Femur (tissue), 1 donor: ENCODE measurements at regions not wholly inside any gene's neighbourhood (a gene's known extent, or its start where the extent isn't known, plus 50 kb on each side); places are given as distances from the start of the nearest gene placed in this dataset.

ENCODE experiments used
- DNase-seq: peaks from one replicate; pipeline ENCODE4 v3.0.0-alpha.2; 2017

GRCh38 chr5:8870349-8870958 is 675.4 kb downstream of the SEMA5A start:
- DNase-seq: no peak

- DNase-seq: no peak
These were observed 674.9 kb downstream of the SEMA5A start for GRCh38 chr5:8870959-8871355.

- no peak for DNase-seq
These were observed 674.4 kb downstream of the SEMA5A start for GRCh38 chr5:8871446-8871845.

GRCh38 chr5:8875722-8876121 is 670.2 kb downstream of the SEMA5A start:
- no peak for DNase-seq

DNA sequence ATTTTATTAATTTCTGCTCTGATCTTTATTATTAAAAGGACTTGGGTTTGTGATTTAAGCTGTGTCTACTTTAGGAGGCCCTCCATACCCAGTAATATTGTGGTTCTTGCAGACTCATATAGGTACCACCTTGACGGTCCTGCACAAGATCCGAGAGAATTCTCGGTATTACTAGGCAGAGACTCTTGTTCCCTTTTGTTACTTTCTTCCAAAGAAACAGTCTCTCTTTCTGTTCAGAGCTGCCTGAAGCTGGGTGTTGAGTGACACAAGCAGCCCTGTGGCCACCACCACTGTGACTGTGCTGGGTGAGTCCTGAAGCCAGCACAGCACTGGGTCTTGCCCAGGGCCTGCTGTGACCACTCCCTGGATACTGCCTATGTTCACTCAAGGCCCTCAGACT is 666.6 kb downstream of the SEMA5A start:
- DNase-seq: no peak

- DNase-seq: no peak
These were observed 661.8 kb downstream of the SEMA5A start for GRCh38 chr5:8884029-8884428.

DNA sequence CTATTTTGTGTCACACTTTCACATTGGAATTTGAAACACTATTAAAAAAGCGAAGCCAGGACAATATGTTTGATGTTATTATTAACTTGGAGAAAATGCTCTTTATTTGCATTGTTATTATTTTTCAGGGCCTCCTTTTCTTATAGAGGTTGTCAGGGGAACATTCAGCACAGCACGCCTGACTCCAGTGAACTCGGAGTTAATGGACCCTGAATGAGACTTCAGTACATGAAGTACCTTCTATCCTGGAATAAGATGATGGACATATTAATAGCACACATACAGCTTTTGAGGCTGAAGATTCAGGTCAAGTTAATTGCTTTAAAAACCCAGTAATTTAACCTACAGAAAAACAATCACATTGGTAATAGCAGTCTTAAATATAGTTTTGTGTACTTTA is 652.9 kb downstream of the SEMA5A start:
- no peak for DNase-seq

GRCh38 chr5:8894031-8894430 is 651.8 kb downstream of the SEMA5A start:
- no peak for DNase-seq

GRCh38 chr5:8895062-8895461 is 650.8 kb downstream of the SEMA5A start:
- no peak for DNase-seq

DNA sequence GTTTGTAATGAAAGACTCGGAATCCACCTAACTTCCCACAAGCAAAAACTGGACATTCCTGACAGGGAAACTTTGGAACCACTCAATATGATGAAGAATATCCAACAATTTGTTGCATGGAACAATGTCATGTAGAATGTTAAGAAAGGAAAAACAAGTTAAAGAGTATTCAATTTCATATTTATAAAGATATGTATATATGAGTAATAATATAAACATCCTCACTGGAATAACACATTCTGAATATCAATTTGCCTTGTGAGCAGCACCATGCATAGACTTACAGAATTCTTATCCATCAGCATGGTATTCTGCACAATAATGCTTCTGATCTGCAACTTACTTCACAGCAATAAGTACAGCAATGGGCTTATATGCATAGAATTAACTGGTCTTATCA is 650.3 kb downstream of the SEMA5A start:
- DNase-seq: no peak

- DNase-seq: no peak
These were observed 648.6 kb downstream of the SEMA5A start for GRCh38 chr5:8897316-8897715.

GRCh38 chr5:8905021-8905420 is 640.9 kb downstream of the SEMA5A start:
- DNase-seq: peak; percentile 30

DNA sequence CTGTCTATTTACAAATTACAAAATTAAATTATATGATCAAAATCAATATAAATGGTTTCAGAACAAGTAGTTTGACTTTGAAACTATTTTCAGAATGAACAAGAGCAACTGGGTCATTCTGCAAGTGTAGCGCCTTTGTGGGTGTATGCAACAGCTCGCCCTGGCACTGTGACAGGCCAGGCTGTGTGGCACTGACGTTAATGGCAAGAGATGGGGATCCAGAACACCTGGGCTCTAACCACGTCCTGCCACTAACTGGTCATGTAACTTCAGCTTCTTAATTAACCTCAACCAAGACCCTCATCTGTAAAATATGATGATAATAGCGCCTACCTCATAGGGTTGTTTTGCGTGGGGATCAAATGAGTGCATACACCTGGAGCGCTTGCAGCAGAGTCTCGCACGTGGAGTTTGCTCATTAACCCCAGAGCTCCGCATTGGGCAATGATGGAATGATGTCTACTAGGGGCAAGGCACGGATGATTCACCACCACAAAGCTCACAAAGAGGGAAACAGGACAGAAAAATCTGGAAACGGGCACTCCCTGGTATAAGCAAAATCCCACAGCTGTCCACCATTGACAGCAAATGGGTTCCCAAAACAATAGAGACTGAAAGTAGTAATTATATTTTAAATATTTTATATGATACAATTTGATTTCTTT is 639.4 kb downstream of the SEMA5A start:
- no peak for DNase-seq

DNA sequence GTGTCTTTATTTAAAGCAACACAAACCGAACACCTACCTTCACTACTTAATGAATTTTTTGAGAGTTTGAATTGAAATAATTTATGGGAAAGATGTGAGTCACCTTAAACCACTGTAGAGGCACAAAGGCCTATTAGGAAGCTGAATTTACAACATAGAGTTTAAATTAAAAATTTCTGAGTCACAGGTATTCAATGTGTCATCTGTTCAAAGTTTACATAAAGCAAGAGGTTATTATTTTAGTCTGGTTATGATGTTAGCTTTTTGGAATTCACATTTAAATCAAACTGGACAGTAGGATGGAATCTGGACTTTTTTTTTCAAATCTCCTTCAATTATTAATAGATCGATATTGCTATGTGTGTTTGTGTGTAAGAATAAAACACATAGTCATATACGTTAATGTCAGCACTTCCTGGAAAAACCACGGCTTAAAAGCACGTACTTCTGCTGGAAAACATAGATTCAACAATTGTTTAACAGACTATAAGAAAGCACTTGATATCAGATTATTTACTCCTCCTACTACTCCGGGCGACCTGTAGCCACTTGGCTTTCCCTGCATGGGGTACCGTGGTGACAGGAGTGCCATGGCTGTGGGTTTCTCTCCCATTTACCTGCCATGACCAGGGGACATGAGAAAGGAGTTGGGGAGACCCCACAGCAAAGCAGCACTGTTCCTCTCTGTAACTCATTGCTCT is 638.6 kb downstream of the SEMA5A start:
- no peak for DNase-seq

GRCh38 chr5:8908055-8908683 is 637.7 kb downstream of the SEMA5A start:
- DNase-seq: no peak

DNA sequence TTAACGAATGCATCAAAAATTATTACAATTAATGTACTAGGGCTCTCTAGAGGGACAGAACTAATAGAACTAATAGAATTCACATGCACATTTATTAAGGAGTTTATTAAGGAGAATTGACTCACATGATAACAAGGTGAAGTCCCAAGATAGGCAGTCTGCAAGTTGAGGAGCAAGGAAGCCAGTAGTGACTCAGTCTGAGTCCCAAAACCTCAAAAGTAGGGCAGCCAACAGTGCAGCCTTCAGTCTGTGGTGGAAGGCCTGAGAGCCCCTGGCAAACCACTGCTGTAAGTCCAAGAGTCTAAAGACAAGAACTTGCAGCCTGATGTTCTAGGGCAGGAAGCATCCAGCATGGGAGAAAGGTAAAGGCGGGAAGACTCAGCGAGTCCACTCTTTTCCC is 633.8 kb downstream of the SEMA5A start:
- DNase-seq: no peak

DNA sequence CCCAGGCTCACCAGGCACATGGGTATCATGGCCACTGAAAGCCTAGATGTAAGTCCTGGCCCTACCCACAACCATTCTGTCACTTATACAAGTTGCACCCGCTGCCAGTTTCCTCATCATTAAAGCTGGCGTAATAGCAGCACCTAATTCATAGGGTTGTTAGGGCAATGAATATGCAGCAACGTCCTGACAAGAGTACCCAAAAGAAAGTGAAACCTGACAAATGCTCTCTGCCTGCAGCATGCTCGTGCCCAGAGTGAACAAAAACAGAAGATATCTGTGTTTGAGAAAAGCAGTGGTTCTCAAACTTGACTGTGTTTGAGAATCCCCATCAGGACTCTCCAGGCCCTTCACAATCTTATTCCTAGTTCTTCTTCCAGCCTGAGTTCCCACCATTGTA is 632.4 kb downstream of the SEMA5A start:
- no peak for DNase-seq

DNA sequence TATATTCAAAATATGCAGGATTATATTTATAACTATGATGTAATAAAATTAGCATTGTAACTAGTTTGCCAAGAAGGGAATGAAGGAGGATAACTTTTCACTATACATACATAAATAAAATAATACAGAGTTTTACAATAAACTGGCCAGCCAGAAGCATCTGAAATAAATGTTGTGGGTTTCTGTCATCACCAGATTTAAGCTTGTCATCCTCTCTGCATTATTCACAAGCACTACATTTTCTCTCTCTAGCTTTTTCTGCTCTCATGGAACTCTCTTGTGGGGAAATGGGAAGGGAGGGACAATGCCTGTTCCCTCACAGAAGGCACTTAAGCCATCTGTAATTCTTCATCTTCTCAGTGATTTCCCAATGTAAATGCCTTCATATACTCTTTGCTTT is 626.8 kb downstream of the SEMA5A start:
- no peak for DNase-seq

GRCh38 chr5:8923526-8923925 is 622.3 kb downstream of the SEMA5A start:
- DNase-seq: no peak

GRCh38 chr5:8924054-8924793 is 621.7 kb downstream of the SEMA5A start:
- no peak for DNase-seq

GRCh38 chr5:8930021-8930420 is 615.9 kb downstream of the SEMA5A start:
- DNase-seq: no peak

DNA sequence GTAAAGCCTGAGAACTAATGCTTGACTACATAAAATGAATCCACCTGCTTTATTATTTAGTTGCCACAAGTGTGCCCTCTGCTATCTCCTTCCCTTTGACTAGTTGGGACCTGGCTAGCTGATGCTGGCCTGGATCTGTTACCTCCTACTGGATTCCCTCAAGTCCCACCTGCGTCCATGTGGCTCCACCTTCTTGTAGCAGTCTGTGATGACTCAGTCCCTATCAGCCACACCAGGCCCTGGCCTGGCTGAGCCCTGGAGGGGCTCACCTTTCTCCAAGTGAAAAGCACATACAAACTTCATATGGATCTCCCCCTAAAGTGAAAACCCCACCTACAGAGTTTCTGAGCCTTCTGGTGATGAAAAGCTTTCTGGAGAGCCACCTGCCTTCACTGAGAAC is 611.4 kb downstream of the SEMA5A start:
- no peak for DNase-seq

- no peak for DNase-seq
These were observed 604.9 kb downstream of the SEMA5A start for GRCh38 chr5:8940934-8941333.
